Activated CD4-positive, alpha-beta T cell treated with anti-CD3 and anti-CD28 coated beads, Interleukin-2, amount 10 ng/mL, durations not matched to agents 7 days and 5 days (primary cell): ENCODE measurements at regions not wholly inside any gene's neighbourhood (a gene's known extent, or its start where the extent isn't known, plus 50 kb on each side); places are given as distances from the start of the nearest gene placed in this dataset.

Experiments used
- CTCF ChIA-PET: fragments of 350-600 bp; sonication (Branson Sonifier 250); formaldehyde crosslinking; loops from one replicate; lab custom pipeline; 2021; ENCODE audit warnings: antibody characterized with exemption; lab: Charles Lee
- POLR2A ChIA-PET: fragments of 350-600 bp; sonication (Branson Sonifier 250); formaldehyde crosslinking; loops from one replicate; lab custom pipeline; 2021; ENCODE audit warnings: antibody characterized with exemption; lab: Charles Lee
- DNase-seq: peaks from one replicate; pipeline ENCODE4 v3.0.0-alpha.2; 2020
- H3K27ac Mint-ChIP-seq: one replicate; pipeline ENCODE4 v1.8.0; 2021; ENCODE audit warnings: mild to moderate bottlenecking, moderate library complexity, mixed read lengths
- H3K27me3 Mint-ChIP-seq: one replicate; pipeline ENCODE4 v1.8.0; 2021; ENCODE audit warnings: mixed read lengths
- H3K36me3 Mint-ChIP-seq: one replicate; pipeline ENCODE4 v1.8.0; 2021; ENCODE audit warnings: low read depth, mixed read lengths
- H3K4me1 Mint-ChIP-seq: one replicate; pipeline ENCODE4 v1.8.0; 2021; ENCODE audit warnings: mixed read lengths
- H3K4me3 Mint-ChIP-seq: one replicate; pipeline ENCODE4 v1.8.0; 2021; ENCODE audit warnings: mild to moderate bottlenecking, moderate library complexity, mixed read lengths
- H3K9me3 Mint-ChIP-seq: one replicate; pipeline ENCODE4 v1.8.0; 2021; ENCODE audit warnings: mixed read lengths

DNA sequence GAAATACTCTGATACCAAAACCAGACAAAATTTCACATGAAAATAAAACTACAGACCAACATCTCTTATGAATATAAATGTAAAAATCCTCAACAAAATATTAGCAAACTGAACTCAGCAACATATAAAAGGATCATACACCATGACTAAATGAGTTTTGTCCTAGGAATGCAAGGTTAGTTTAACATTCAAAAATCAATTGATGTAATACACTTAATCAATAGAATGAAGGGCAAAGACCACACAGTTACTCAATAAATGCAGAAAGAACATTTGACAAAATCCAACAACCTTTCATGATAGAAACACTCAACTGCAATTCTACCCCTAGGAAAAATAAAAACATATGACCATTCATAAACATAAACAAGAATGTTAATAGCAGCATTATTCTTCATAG is 50.2 kb upstream of the DCTD start:
- CTCF ChIA-PET: no interaction called here
- no peak for DNase-seq
- Mint-ChIP-seq H3K9me3 (no peaks in the 10 kb centered on the region), H3K36me3 (no peaks in the 10 kb centered on the region), H3K4me1 (no peaks in the 10 kb centered on the region), H3K4me3 (no peak overlapping the region), H3K27ac (no peak overlapping the region), H3K27me3 (peaks cover 28% of the 10 kb centered on the region)
- POLR2A ChIA-PET: no interaction called here
